H9 (cell line): ENCODE measurements at regions not wholly inside any gene's neighbourhood (a gene's known extent, or its start where the extent isn't known, plus 50 kb on each side); places are given as distances from the start of the nearest gene placed in this dataset.

Experiments used
- DNase-seq: peaks from one replicate; pipeline ENCODE4 v3.0.0-alpha.2; 2017
- H2AFZ ChIP-seq: one replicate; pipeline ENCODE4 v1.6.1; 2013; ENCODE audit warnings: mild to moderate bottlenecking, low read length, control low read depth, moderate library complexity
- H2AK5ac ChIP-seq: 2 replicates; pipeline ENCODE4 v1.6.1; 2013; ENCODE audit warnings: low read length, control low read depth, mixed read lengths; ENCODE audit not compliant: insufficient read length
- H2BK120ac ChIP-seq: one replicate; pipeline ENCODE4 v1.6.1; 2013; ENCODE audit warnings: low read depth, mild to moderate bottlenecking, low read length, control low read depth, inconsistent platforms; ENCODE audit not compliant: poor library complexity, severe bottlenecking
- H2BK12ac ChIP-seq: 2 replicates; pipeline ENCODE4 v1.6.1; 2013; ENCODE audit warnings: low read length, control low read depth, mixed read lengths, low read depth; ENCODE audit not compliant: insufficient read length
- H2BK15ac ChIP-seq: 2 replicates; pipeline ENCODE4 v1.6.1; 2013; ENCODE audit warnings: low read depth, low read length, control low read depth
- H2BK20ac ChIP-seq: one replicate; pipeline ENCODE4 v1.6.1; 2013; ENCODE audit warnings: low read depth, mild to moderate bottlenecking, low read length, control low read depth, inconsistent platforms; ENCODE audit not compliant: poor library complexity, severe bottlenecking
- H2BK5ac ChIP-seq: 2 replicates; pipeline ENCODE4 v1.6.1; 2013; ENCODE audit warnings: low read length, control low read depth, mixed read lengths; ENCODE audit not compliant: insufficient read length
- H3K14ac ChIP-seq: 2 replicates; pipeline ENCODE4 v1.6.1; 2013; ENCODE audit warnings: low read length, control low read depth; ENCODE audit not compliant: insufficient read depth
- H3K18ac ChIP-seq: 2 replicates; pipeline ENCODE4 v1.6.1; 2013; ENCODE audit warnings: low read depth, mild to moderate bottlenecking, mixed read lengths, low read length, control low read depth; ENCODE audit not compliant: insufficient read length
- H3K23ac ChIP-seq: 2 replicates; pipeline ENCODE4 v1.6.1; 2013; ENCODE audit warnings: low read length, control low read depth, mixed read lengths, low read depth; ENCODE audit not compliant: insufficient read length
- H3K23me2 ChIP-seq: 2 replicates; pipeline ENCODE4 v1.6.1; 2013; ENCODE audit warnings: low read depth, mild to moderate bottlenecking, mixed read lengths, low read length, control low read depth; ENCODE audit not compliant: insufficient read length, poor library complexity, severe bottlenecking
- H3K27ac ChIP-seq: 2 replicates; pipeline ENCODE4 v1.5.1; 2013; ENCODE audit warnings: low read length, control low read depth, mixed read lengths, low read depth; ENCODE audit not compliant: insufficient read length
- H3K27me3 ChIP-seq: 2 replicates; pipeline ENCODE4 v1.6.1; 2013; ENCODE audit warnings: low read length, control low read depth, inconsistent platforms; ENCODE audit not compliant: insufficient read depth
- H3K4ac ChIP-seq: 2 replicates; pipeline ENCODE4 v1.6.1; 2013; ENCODE audit warnings: low read depth, mild to moderate bottlenecking, control low read depth, inconsistent platforms, low read length, moderate library complexity
- H3K4me1 ChIP-seq: 2 replicates; pipeline ENCODE4 v1.6.1; 2013; ENCODE audit warnings: low read length, control low read depth, inconsistent platforms; ENCODE audit not compliant: insufficient read depth
- H3K4me2 ChIP-seq: 2 replicates; pipeline ENCODE4 v1.6.1; 2013; ENCODE audit warnings: low read length, control low read depth, mixed read lengths; ENCODE audit not compliant: insufficient read length, insufficient read depth
- H3K56ac ChIP-seq: 2 replicates; pipeline ENCODE4 v1.6.1; 2013; ENCODE audit warnings: low read depth, mild to moderate bottlenecking, mixed read lengths, low read length, control low read depth; ENCODE audit not compliant: insufficient read length
- H3K79me1 ChIP-seq: 2 replicates; pipeline ENCODE4 v1.6.1; 2013; ENCODE audit warnings: low read depth, mild to moderate bottlenecking, moderate library complexity, low read length, control low read depth, inconsistent platforms; ENCODE audit not compliant: insufficient read depth, poor library complexity, severe bottlenecking
- H3K79me2 ChIP-seq: 2 replicates; pipeline ENCODE4 v1.6.1; 2013; ENCODE audit warnings: low read length, control low read depth, inconsistent platforms; ENCODE audit not compliant: insufficient read depth
- H3K9ac ChIP-seq: 2 replicates; pipeline ENCODE4 v1.6.1; 2013; ENCODE audit warnings: low read length, control low read depth, mixed read lengths; ENCODE audit not compliant: insufficient read length; ENCODE audit errors: extremely low read depth
- H3K9me3 ChIP-seq: one replicate; pipeline ENCODE4 v1.6.1; 2013; ENCODE audit warnings: low read depth, low read length, inconsistent platforms; ENCODE audit not compliant: control insufficient read depth
- H3T11ph ChIP-seq: one replicate; pipeline ENCODE4 v1.6.1; 2013; ENCODE audit warnings: mild to moderate bottlenecking, low read length, control low read depth, inconsistent platforms
- H4K20me1 ChIP-seq: one replicate; pipeline ENCODE4 v1.6.1; 2013; ENCODE audit not compliant: control insufficient read depth, insufficient read length, insufficient read depth
- H4K5ac ChIP-seq: 2 replicates; pipeline ENCODE4 v1.6.1; 2013; ENCODE audit warnings: low read depth, mild to moderate bottlenecking, mixed read lengths, low read length, control low read depth; ENCODE audit not compliant: insufficient read length
- H4K8ac ChIP-seq: replicated peaks from 2 replicates; pipeline ENCODE4 v1.6.1; 2013; ENCODE audit warnings: low read length, control low read depth, mixed read lengths, low read depth; ENCODE audit not compliant: insufficient read length
- H4K91ac ChIP-seq: 2 replicates; pipeline ENCODE4 v1.6.1; 2013; ENCODE audit warnings: low read depth, mild to moderate bottlenecking, moderate library complexity, mixed read lengths, low read length, control low read depth; ENCODE audit not compliant: insufficient read length
- H3K27ac Mint-ChIP-seq, 3 experiments: 2 replicates in 2 of 3; 3 replicates in 1 of 3; pipeline ENCODE4 v1.8.0; 2020 to 2021; ENCODE audit warnings: mixed read lengths in 3 of 3, mild to moderate bottlenecking in 1 of 3, moderate library complexity in 1 of 3
- H3K27me3 Mint-ChIP-seq: 2 replicates; pipeline ENCODE4 v1.8.0; 2021; ENCODE audit warnings: low read depth, mild to moderate bottlenecking, moderate library complexity, mixed read lengths
- H3K36me3 Mint-ChIP-seq, 3 experiments: 2 replicates in 2 of 3; 3 replicates in 1 of 3; pipeline ENCODE4 v1.8.0; 2020 to 2021; ENCODE audit warnings: low read depth in 3 of 3, mixed read lengths in 3 of 3; ENCODE audit not compliant: insufficient read depth in 1 of 3
- H3K4me1 Mint-ChIP-seq, 2 experiments: 2 replicates each; pipeline ENCODE4 v1.8.0; 2020; ENCODE audit warnings: mixed read lengths in 2 of 2
- H3K4me3 Mint-ChIP-seq, 2 experiments: 2 replicates in 1 of 2; 3 replicates in 1 of 2; pipeline ENCODE4 v1.8.0; 2020 to 2021; ENCODE audit warnings: mild to moderate bottlenecking in 2 of 2, mixed read lengths in 2 of 2, moderate library complexity in 1 of 2
- H3K9me3 Mint-ChIP-seq, 2 experiments: 2 replicates in 1 of 2; 3 replicates in 1 of 2; pipeline ENCODE4 v1.8.0; 2020; ENCODE audit warnings: mild to moderate bottlenecking in 2 of 2, mixed read lengths in 2 of 2, moderate library complexity in 1 of 2
- WGBS: extraction: QIAGEN DNeasy Blood & Tissue Kit; methylation state at CpG from one replicate; pipeline ENCODE4 v1.1.7; 2013; ENCODE audit warnings: missing lambda C conversion rate, low lambda C conversion rate, mixed read lengths; ENCODE audit not compliant: insufficient read length; ENCODE audit errors: extremely low coverage; 5-methylcytosine and 5-hydroxymethylcytosine counted together
- TF ChIP-seq, protein P1 (sequence below): fragments of 200-600 bp; sonication (generic); conservative IDR thresholded peaks from 3 replicates; pipeline ENCODE4 v1.8.0; 2021; ENCODE audit warnings: antibody characterized with exemption, mild to moderate bottlenecking

DNA sequence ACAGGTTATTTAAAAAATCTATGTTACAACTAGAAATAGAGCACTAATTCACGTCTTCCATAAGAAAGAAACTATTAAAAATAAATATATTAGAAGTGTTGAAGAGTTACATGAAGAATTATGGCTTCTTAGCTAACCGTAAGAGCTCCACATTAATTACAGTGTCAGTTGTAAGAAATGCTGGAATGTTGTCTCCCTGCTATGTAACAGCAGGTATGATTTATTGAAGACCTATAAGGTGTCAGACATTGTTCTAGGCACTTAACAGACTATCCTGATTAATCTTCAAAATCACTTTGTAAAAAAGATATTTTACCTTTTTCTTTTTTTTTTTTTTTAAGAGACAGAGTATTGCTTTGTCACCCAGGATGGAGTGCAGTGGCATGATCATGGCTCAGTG, 75.8 kb upstream of the NEBL start:
- Histone ChIP-seq H3K9ac (no peak overlapping the region), H3K79me1 (no peaks in the 10 kb centered on the region)
- WGBS, result no CpG with 5 or more reads among the region's 2 CpGs

More for the DNA sequence above, 75.8 kb upstream of the NEBL start:
- Histone ChIP-seq H4K8ac (no peak overlapping the region), H3K56ac (no peak overlapping the region), H3K27ac (no peak overlapping the region), H3K4me2 (no peak overlapping the region), H3K79me2 (no peaks in the 10 kb centered on the region), H3K23me2 (no peaks in the 10 kb centered on the region), H4K91ac (no peak overlapping the region), H2AK5ac (no peak overlapping the region), H3T11ph (no peak overlapping the region), H2BK15ac (no peak overlapping the region), H3K9me3 (no peaks in the 10 kb centered on the region), H3K4ac (no peak overlapping the region), H2BK5ac (no peak overlapping the region), H2AFZ (no peak overlapping the region), H3K4me1 (no peaks in the 10 kb centered on the region), H2BK12ac (no peak overlapping the region), H4K20me1 (no peaks in the 10 kb centered on the region), H4K5ac (no peak overlapping the region), H3K27me3 (no peaks in the 10 kb centered on the region), H3K23ac (no peak overlapping the region), H2BK20ac (no peak overlapping the region), H2BK120ac (no peak overlapping the region), H3K14ac (no peak overlapping the region), H3K18ac (no peak overlapping the region)
- Mint-ChIP-seq H3K27ac (no peak overlapping the region), H3K4me3 (no peak overlapping the region), H3K36me3 (no peaks in the 10 kb centered on the region), H3K4me1 (peaks cover 2 to 11% of the 10 kb centered on the region in 2 experiments; a peak in 2 of 4 replicates), H3K9me3 (no peaks in the 10 kb centered on the region), H3K27me3 (no peaks in the 10 kb centered on the region)
- TF ChIP-seq, protein P1, sequence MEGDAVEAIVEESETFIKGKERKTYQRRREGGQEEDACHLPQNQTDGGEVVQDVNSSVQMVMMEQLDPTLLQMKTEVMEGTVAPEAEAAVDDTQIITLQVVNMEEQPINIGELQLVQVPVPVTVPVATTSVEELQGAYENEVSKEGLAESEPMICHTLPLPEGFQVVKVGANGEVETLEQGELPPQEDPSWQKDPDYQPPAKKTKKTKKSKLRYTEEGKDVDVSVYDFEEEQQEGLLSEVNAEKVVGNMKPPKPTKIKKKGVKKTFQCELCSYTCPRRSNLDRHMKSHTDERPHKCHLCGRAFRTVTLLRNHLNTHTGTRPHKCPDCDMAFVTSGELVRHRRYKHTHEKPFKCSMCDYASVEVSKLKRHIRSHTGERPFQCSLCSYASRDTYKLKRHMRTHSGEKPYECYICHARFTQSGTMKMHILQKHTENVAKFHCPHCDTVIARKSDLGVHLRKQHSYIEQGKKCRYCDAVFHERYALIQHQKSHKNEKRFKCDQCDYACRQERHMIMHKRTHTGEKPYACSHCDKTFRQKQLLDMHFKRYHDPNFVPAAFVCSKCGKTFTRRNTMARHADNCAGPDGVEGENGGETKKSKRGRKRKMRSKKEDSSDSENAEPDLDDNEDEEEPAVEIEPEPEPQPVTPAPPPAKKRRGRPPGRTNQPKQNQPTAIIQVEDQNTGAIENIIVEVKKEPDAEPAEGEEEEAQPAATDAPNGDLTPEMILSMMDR, result no peak
- DNase-seq, result no peak
